Muscle of arm (tissue), 1 donor: ENCODE measurements at regions not wholly inside any gene's neighbourhood (a gene's known extent, or its start where the extent isn't known, plus 50 kb on each side); places are given as distances from the start of the nearest gene placed in this dataset.
"Not testable (repeated sequence)": the region's sequence is repeated elsewhere in the genome, so short reads cannot be mapped to it uniquely, and the experiment has no call there.

Experiments used
- DNase-seq: peaks from one replicate; pipeline ENCODE4 v3.0.0-alpha.2; 2013

- DNase-seq, result no peak
These were observed 104.5 kb downstream of the ZMAT3 start for GRCh38 chr3:178967177-178967532.

- DNase-seq, result peak; percentile 33
These were observed 105.1 kb downstream of the ZMAT3 start for GRCh38 chr3:178966299-178967176.

- no peak for DNase-seq
These were observed 107.1 kb downstream of the ZMAT3 start for GRCh38 chr3:178964551-178964950.

- no peak for DNase-seq
These were observed 110.7 kb downstream of the ZMAT3 start for GRCh38 chr3:178960918-178961317.

- no peak for DNase-seq
These were observed 111.4 kb downstream of the ZMAT3 start for GRCh38 chr3:178960181-178960580.

GRCh38 chr3:178950676-178951075 is 120.9 kb downstream of the ZMAT3 start:
- no peak for DNase-seq

- DNase-seq, result no peak
These were observed 121.7 kb downstream of the ZMAT3 start for GRCh38 chr3:178949896-178950295.

- DNase-seq, result no peak
These were observed 123.1 kb downstream of the ZMAT3 start for GRCh38 chr3:178948546-178948945.

- no peak for DNase-seq
These were observed 123.9 kb downstream of the ZMAT3 start for GRCh38 chr3:178947738-178948137.

GRCh38 chr3:178942261-178942660 is 129.3 kb downstream of the ZMAT3 start:
- not testable (repeated sequence) for DNase-seq

- no peak for DNase-seq
These were observed 141.5 kb downstream of the ZMAT3 start for GRCh38 chr3:178930116-178930515.

- no peak for DNase-seq
These were observed 155.4 kb downstream of the ZMAT3 start for GRCh38 chr3:178916223-178916622.

- DNase-seq, result no peak
These were observed 156.2 kb downstream of the ZMAT3 start for GRCh38 chr3:178915365-178915764.

- DNase-seq, result no peak
These were observed 164.5 kb downstream of the ZMAT3 start for GRCh38 chr3:178907081-178907480.

- DNase-seq, result no peak
These were observed 170.4 kb downstream of the ZMAT3 start for GRCh38 chr3:178901204-178901603.

GRCh38 chr3:178900029-178900646 is 171.5 kb downstream of the ZMAT3 start:
- no peak for DNase-seq

- DNase-seq, result no peak
These were observed 176.3 kb downstream of the ZMAT3 start for GRCh38 chr3:178895178-178895789.
